ENCODE measurements at regions not wholly inside any gene's neighbourhood (a gene's known extent, or its start where the extent isn't known, plus 50 kb on each side); places are given as distances from the start of the nearest gene placed in this dataset.

DNA sequence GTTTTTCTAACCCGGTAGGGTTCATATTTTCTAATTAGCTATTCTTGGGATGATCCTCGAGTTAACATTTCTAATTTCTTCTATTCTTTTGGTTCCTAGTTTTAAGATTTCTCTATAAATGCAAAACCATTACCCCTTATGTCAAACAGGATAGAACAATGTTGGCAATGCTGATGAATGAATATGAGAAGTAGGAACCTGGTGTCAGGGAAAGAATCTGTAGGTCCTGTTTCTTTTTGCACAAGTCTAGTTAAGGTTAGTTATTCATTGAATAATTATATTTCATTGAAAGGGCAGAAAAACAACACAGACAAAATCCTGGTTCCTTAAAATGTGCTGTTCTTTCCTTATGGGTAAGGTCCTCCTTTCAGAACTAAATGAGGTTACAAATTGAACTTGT is 766.4 kb upstream of the FAM98A start:
- Histone ChIP-seq H3K4me2 (ENCODE audit: low read length) (no peak overlapping the region), H3K9ac (ENCODE audit: low read length) (no peak overlapping the region), H3K9me3 (ENCODE audit: low read length) (no peaks in the 10 kb centered on the region), H3K79me2 (replicated peaks; ENCODE audit: insufficient read depth, low read length) (no peaks in the 10 kb centered on the region), H3K27me3 (ENCODE audit: insufficient read depth, low read depth, low read length) (peaks cover 5% of the 10 kb centered on the region), H3K9me2 (ENCODE audit: insufficient read depth, low read length) (no peaks in the 10 kb centered on the region), H4K20me1 (ENCODE audit: insufficient read depth) (no peaks in the 10 kb centered on the region), H3K4me3 (ENCODE audit: low read length) (no peak overlapping the region), H3K36me3 (ENCODE audit: insufficient read depth, low read length) (no peaks in the 10 kb centered on the region), H3F3A (ENCODE audit: insufficient read depth, low read length, poor library complexity, severe bottlenecking) (no peaks in the 10 kb centered on the region), H2AFZ (ENCODE audit: low read depth, low read length) (no peak overlapping the region), H3K27ac (ENCODE audit: low read length) (no peak overlapping the region)
- TF ChIP-seq EZH2 (IDR thresholded peaks at IDR 0.05; ENCODE audit: borderline replicate concordance, insufficient read depth, low read length, poor library complexity, severe bottlenecking): no peak
- no peak for TF ChIP-seq SMC3 (conservative IDR thresholded peaks at IDR 0.05; ENCODE audit: poor library complexity)
- TF ChIP-seq POLR2AphosphoS5 (IDR thresholded peaks at IDR 0.05): no peak
- TF ChIP-seq, protein P1, sequence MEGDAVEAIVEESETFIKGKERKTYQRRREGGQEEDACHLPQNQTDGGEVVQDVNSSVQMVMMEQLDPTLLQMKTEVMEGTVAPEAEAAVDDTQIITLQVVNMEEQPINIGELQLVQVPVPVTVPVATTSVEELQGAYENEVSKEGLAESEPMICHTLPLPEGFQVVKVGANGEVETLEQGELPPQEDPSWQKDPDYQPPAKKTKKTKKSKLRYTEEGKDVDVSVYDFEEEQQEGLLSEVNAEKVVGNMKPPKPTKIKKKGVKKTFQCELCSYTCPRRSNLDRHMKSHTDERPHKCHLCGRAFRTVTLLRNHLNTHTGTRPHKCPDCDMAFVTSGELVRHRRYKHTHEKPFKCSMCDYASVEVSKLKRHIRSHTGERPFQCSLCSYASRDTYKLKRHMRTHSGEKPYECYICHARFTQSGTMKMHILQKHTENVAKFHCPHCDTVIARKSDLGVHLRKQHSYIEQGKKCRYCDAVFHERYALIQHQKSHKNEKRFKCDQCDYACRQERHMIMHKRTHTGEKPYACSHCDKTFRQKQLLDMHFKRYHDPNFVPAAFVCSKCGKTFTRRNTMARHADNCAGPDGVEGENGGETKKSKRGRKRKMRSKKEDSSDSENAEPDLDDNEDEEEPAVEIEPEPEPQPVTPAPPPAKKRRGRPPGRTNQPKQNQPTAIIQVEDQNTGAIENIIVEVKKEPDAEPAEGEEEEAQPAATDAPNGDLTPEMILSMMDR (IDR thresholded peaks at IDR 0.05; ENCODE audit: poor library complexity, severe bottlenecking): no peak
- no peak for TF ChIP-seq MXI1 (conservative IDR thresholded peaks at IDR 0.05; ENCODE audit: poor library complexity, severe bottlenecking)
- TF ChIP-seq EP300 (conservative IDR thresholded peaks at IDR 0.05; ENCODE audit: poor library complexity, severe bottlenecking): no peak
- no peak for TF ChIP-seq RAD21 (conservative IDR thresholded peaks at IDR 0.05)
- TF ChIP-seq, protein P2, sequence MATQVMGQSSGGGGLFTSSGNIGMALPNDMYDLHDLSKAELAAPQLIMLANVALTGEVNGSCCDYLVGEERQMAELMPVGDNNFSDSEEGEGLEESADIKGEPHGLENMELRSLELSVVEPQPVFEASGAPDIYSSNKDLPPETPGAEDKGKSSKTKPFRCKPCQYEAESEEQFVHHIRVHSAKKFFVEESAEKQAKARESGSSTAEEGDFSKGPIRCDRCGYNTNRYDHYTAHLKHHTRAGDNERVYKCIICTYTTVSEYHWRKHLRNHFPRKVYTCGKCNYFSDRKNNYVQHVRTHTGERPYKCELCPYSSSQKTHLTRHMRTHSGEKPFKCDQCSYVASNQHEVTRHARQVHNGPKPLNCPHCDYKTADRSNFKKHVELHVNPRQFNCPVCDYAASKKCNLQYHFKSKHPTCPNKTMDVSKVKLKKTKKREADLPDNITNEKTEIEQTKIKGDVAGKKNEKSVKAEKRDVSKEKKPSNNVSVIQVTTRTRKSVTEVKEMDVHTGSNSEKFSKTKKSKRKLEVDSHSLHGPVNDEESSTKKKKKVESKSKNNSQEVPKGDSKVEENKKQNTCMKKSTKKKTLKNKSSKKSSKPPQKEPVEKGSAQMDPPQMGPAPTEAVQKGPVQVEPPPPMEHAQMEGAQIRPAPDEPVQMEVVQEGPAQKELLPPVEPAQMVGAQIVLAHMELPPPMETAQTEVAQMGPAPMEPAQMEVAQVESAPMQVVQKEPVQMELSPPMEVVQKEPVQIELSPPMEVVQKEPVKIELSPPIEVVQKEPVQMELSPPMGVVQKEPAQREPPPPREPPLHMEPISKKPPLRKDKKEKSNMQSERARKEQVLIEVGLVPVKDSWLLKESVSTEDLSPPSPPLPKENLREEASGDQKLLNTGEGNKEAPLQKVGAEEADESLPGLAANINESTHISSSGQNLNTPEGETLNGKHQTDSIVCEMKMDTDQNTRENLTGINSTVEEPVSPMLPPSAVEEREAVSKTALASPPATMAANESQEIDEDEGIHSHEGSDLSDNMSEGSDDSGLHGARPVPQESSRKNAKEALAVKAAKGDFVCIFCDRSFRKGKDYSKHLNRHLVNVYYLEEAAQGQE (IDR thresholded peaks at IDR 0.05; ENCODE audit: borderline replicate concordance): no peak
- TF ChIP-seq TAF1 (IDR thresholded peaks at IDR 0.05; ENCODE audit: low read depth): no peak

DNA sequence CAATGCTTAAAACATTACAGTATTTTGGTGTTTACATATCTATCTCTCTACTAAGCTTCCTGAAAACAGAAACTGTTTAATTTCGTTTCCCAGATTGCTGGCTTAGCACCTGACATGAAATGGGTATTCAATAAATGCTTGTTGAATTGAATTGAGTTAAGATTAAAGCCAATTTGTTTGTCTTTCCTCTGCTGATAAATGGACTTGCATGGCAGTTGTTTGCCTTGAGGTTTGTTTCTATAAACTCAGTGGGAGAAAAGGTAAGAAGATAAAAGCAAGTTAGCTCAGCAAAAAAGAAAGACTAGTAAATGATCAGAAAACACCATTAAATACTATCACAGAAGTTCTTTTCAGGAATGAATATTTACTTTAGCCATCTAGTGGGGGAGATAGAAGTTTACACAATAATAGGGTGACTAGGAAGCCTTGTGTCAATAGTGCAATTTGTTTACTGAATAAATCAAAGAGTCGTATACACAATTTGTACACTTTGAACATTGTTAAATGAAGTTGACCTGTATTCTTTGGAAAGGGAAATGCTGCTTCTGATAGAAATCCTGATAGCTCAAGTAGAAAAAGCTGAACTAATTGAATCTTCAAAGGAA is 754.5 kb upstream of the FAM98A start:
- Histone ChIP-seq H3K79me2 (replicated peaks; ENCODE audit: insufficient read depth, low read length) (no peaks in the 10 kb centered on the region), H3K36me3 (ENCODE audit: insufficient read depth, low read length) (no peaks in the 10 kb centered on the region), H3K27ac (ENCODE audit: low read length) (no peak overlapping the region), H3K4me2 (ENCODE audit: low read length) (no peak overlapping the region), H3K27me3 (ENCODE audit: insufficient read depth, low read depth, low read length) (no peaks in the 10 kb centered on the region), H3K9me3 (ENCODE audit: low read length) (no peaks in the 10 kb centered on the region), H3F3A (ENCODE audit: insufficient read depth, low read length, poor library complexity, severe bottlenecking) (no peaks in the 10 kb centered on the region), H3K9me2 (ENCODE audit: insufficient read depth, low read length) (no peaks in the 10 kb centered on the region), H2AFZ (ENCODE audit: low read depth, low read length) (no peak overlapping the region), H4K20me1 (ENCODE audit: insufficient read depth) (no peaks in the 10 kb centered on the region), H3K9ac (ENCODE audit: low read length) (no peak overlapping the region), H3K4me3 (ENCODE audit: low read length) (no peak overlapping the region)
- TF ChIP-seq, protein P2 (IDR thresholded peaks at IDR 0.05; ENCODE audit: borderline replicate concordance): no peak
- TF ChIP-seq SMC3 (conservative IDR thresholded peaks at IDR 0.05; ENCODE audit: poor library complexity) (no peak), MXI1 (conservative IDR thresholded peaks at IDR 0.05; ENCODE audit: poor library complexity, severe bottlenecking) (no peak), EP300 (conservative IDR thresholded peaks at IDR 0.05; ENCODE audit: poor library complexity, severe bottlenecking) (no peak), TAF1 (IDR thresholded peaks at IDR 0.05; ENCODE audit: low read depth) (no peak)
